GM23248 (cell line): ENCODE measurements at regions not wholly inside any gene's neighbourhood (a gene's known extent, or its start where the extent isn't known, plus 50 kb on each side); places are given as distances from the start of the nearest gene placed in this dataset.

Experiments used
- EZH2 ChIP-seq: fragments of 200-600 bp; sonication (generic); IDR thresholded peaks from 2 replicates; pipeline ENCODE4 v1.6.1; 2018; ENCODE audit warnings: antibody characterized with exemption, mild to moderate bottlenecking; ENCODE audit not compliant: insufficient read depth, poor library complexity, severe bottlenecking
- EZH2phosphoT487 ChIP-seq: fragments of 200-600 bp; sonication (generic); IDR thresholded peaks from 2 replicates; pipeline ENCODE4 v1.6.1; 2018; ENCODE audit warnings: antibody characterized with exemption, moderate library complexity, mild to moderate bottlenecking, low read depth; ENCODE audit not compliant: insufficient read depth

- TF ChIP-seq EZH2phosphoT487 = no peak
- TF ChIP-seq EZH2 = no peak
Observed at GRCh38 chr1:184810735-184811343, 56.2 kb upstream of the EDEM3 start.
